ENCODE measurements at regions not wholly inside any gene's neighbourhood (a gene's known extent, or its start where the extent isn't known, plus 50 kb on each side); places are given as distances from the start of the nearest gene placed in this dataset.

DNA sequence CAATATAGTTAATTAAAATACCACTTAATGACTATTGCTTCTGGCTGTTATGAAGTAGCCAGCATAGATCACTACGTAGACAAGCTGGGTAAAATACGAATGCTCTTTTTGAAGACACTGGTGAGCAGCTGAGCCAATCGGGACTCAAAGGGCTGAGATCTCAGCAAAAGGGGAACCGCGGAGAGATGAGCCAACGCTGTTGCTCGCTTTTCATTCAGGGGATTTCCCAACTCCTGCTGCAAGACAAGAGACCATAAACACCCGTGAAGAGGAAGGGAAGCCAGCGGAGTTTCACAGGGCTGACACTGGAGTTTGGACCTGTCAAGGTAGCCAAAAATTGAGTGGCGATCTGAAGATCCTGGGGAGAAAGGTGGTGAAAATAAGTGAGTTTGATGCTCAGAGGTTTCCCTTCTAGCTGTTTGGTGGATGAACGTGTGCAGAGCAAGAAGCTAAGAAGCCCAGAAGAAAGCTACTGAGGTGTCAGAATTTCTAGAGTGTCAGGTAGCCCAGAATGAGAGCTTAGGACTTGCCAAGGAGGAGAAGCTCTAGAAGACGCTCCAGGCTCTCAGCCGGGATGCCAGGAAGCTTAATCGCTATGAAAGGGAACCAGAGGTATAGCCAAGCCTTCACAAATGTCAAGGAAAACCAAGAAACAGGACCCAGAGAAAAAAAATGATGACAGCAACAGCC lies 79.6 kb upstream of the RNU6ATAC start:
- Histone ChIP-seq H3K23me2 (ENCODE audit: low read depth, low read length) (no peaks in the 10 kb centered on the region), H3K4me1 (replicated peaks in 1 of 4; ENCODE audit: control insufficient read depth in 3 of 4, insufficient read depth in 4 of 4, low read length in 3 of 4) (peaks cover 0 to 5% (median 0%) of the 10 kb centered on the region in 4 experiments; a peak in 2 of 7 replicates), H3K4ac (replicated peaks; ENCODE audit: insufficient read length, low read depth, low read length) (no peak overlapping the region), H3K4me2 (ENCODE audit: insufficient read depth in 1 of 2, low read depth in 2 of 2, low read length in 2 of 2) (no peak overlapping the region), H4K20me1 (replicated peaks in 1 of 2; ENCODE audit: control insufficient read depth in 1 of 2, insufficient read depth in 2 of 2, low read length in 2 of 2) (no peaks in the 10 kb centered on the region), H2BK20ac (ENCODE audit: low read length) (no peak overlapping the region), H2AFZ (ENCODE audit: low read length) (0 out of 2 replicates have a peak overlapping the region, but pooled peaks have one; percentile 5), H3K9ac (replicated peaks in 1 of 4; ENCODE audit: extremely low read depth in 1 of 4, low read depth in 3 of 4, low read length in 3 of 4) (no peak overlapping the region), H3K4me3 (ENCODE audit: extremely low read depth in 1 of 4, insufficient read depth in 2 of 4, low read depth in 3 of 4, low read length in 4 of 4) (no peak overlapping the region), H3K79me2 (ENCODE audit: control insufficient read depth in 1 of 2, insufficient read depth in 2 of 2, low read length in 2 of 2) (no peaks in the 10 kb centered on the region), H2BK12ac (ENCODE audit: low read depth, low read length) (no peak overlapping the region), H3K27me3 (replicated peaks in 1 of 4; ENCODE audit: control insufficient read depth in 3 of 4, extremely low read depth in 1 of 4, insufficient read depth in 3 of 4, low read length in 3 of 4) (no peaks in the 10 kb centered on the region), H2BK120ac (replicated peaks; ENCODE audit: low read depth, low read length) (no peak overlapping the region), H2BK15ac (ENCODE audit: low read length) (no peak overlapping the region), H3K23ac (ENCODE audit: insufficient read length) (no peak overlapping the region), H3K36me3 (ENCODE audit: control insufficient read depth in 2 of 4, insufficient read depth in 4 of 4, low read length in 3 of 4) (no peaks in the 10 kb centered on the region), H4K8ac (ENCODE audit: extremely low read depth, insufficient read depth, low read length) (no peak overlapping the region), H2AK5ac (ENCODE audit: low read depth, low read length) (no peak overlapping the region), H4K91ac (replicated peaks; ENCODE audit: insufficient read length, low read length) (no peak overlapping the region), H4K5ac (ENCODE audit: insufficient read length, low read depth, low read length) (no peak overlapping the region), H3K18ac (ENCODE audit: extremely low read depth, low read length) (no peak overlapping the region), H3K56ac (replicated peaks; ENCODE audit: insufficient read length, low read depth, low read length) (no peak overlapping the region), H2BK5ac (ENCODE audit: low read depth, low read length) (no peak overlapping the region), H3K9me3 (ENCODE audit: insufficient read depth in 2 of 2, low read depth in 1 of 2, low read length in 1 of 2) (peaks cover 5 to 7% of the 10 kb centered on the region in 2 experiments; a peak in 1 of 4 replicates), H3K27ac (ENCODE audit: low read depth, low read length) (no peak overlapping the region), H3K79me1 (ENCODE audit: low read depth, low read length) (no peaks in the 10 kb centered on the region), H3K14ac (ENCODE audit: insufficient read length) (no peak overlapping the region)
- DNase-seq (ENCODE audit: low read depth in 1 of 2, low spot score in 2 of 2), result no peak
- CTCF ChIA-PET (ENCODE audit: partially characterized antibody), result interaction anchor here (0.6 to 1.8 kb wide), 5 partner anchors 13 to 204 kb away, joined by 3 to 9 read pairs (median 3); no protein-coding TSS in a partner anchor
- FAIRE-seq, result no peak
- 78% methylated on average over 14 of the region's 14 CpGs; no CpG with 5 or more reads in 1 of the 2 experiments for WGBS, 2 experiments (ENCODE audit: extremely low coverage in 1 of 2, insufficient coverage in 1 of 2, insufficient read length in 1 of 2, insufficient replicate concordance in 2 of 2, low coverage in 1 of 2, low lambda C conversion rate in 2 of 2, missing lambda C conversion rate in 1 of 2)
- TF ChIP-seq, protein P1, sequence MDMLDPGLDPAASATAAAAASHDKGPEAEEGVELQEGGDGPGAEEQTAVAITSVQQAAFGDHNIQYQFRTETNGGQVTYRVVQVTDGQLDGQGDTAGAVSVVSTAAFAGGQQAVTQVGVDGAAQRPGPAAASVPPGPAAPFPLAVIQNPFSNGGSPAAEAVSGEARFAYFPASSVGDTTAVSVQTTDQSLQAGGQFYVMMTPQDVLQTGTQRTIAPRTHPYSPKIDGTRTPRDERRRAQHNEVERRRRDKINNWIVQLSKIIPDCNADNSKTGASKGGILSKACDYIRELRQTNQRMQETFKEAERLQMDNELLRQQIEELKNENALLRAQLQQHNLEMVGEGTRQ (IDR thresholded peaks at IDR 0.05; ENCODE audit: low read length), result no peak
- no peak for TF ChIP-seq NRF1 (IDR thresholded peaks at IDR 0.05; ENCODE audit: low read depth, low read length)
- no peak for TF ChIP-seq KDM5A (IDR thresholded peaks at IDR 0.05; ENCODE audit: low read length)
- TF ChIP-seq JUN (IDR thresholded peaks at IDR 0.05; ENCODE audit: low read depth, low read length), result no peak
- POLR2A ChIA-PET (ENCODE audit: partially characterized antibody), result no interaction called here
